C4-2B (cell line): ENCODE measurements at regions not wholly inside any gene's neighbourhood (a gene's known extent, or its start where the extent isn't known, plus 50 kb on each side); places are given as distances from the start of the nearest gene placed in this dataset.

Experiments used
- CTCF ChIP-seq: fragments of 450-650 bp; conservative IDR thresholded peaks from 2 replicates; pipeline ENCODE4 v1.5.1; 2017; ENCODE audit warnings: mild to moderate bottlenecking
- ZFX ChIP-seq: fragments of 450-650 bp; IDR thresholded peaks from 2 replicates; pipeline ENCODE4 v1.6.1; 2017

DNA sequence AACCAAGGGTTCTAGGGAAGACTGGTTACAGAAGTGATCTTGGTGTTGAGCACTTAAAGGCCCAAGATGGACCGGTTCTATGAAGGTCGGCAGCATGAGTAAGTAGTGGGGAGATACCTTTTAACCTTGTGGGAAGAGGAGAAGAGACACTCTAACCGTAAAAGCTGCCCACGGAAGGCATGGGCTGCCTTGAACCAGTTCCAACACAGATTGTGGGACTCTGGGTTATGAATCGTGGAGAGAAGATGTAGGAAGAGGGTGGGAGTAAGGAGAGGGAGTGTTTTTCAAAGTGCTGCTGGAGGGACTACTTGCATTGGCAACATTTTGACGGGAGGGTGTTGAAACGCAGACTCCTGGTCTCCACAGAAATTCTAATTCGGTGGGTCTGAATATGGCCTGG lies 67.1 kb downstream of the CRYGS start:
- no peak for TF ChIP-seq CTCF
- TF ChIP-seq ZFX: no peak
